Left lung (tissue), 4 donors: ENCODE measurements at regions not wholly inside any gene's neighbourhood (a gene's known extent, or its start where the extent isn't known, plus 50 kb on each side); places are given as distances from the start of the nearest gene placed in this dataset.

Experiments used
- ATAC-seq: fragments of 200-7000 bp; cut with Tn5 transposase; one replicate; pipeline ENCODE4 v1.9.1; 2020; ENCODE audit warnings: moderate library complexity
- DNase-seq, 4 donors: peaks; one replicate each; pipeline ENCODE4 v3.0.0-alpha.2; 2013 to 2020
- H3K27ac ChIP-seq, 2 donors: fragments of 200-600 bp; sonication (generic) in 1 of 2; one replicate each; pipeline versions ENCODE4 v1.5.0 to v1.8.0; 2020 to 2021
- H3K27me3 ChIP-seq, 2 donors: fragments of 200-600 bp; sonication (generic) in 1 of 2; one replicate each; pipeline versions ENCODE4 v1.5.0 to v1.8.0; 2020 to 2021
- H3K36me3 ChIP-seq, 2 donors: fragments of 200-600 bp; sonication (generic) in 1 of 2; one replicate each; pipeline versions ENCODE4 v1.5.0 to v1.8.0; 2020 to 2021
- H3K4me1 ChIP-seq, 2 donors: fragments of 200-600 bp; one replicate each; pipeline ENCODE4 v1.8.0; 2021
- H3K4me3 ChIP-seq, 2 donors: fragments of 200-600 bp; sonication (generic) in 1 of 2; one replicate each; pipeline versions ENCODE4 v1.5.0 to v1.8.0; 2020 to 2021; ENCODE audit warnings: mild to moderate bottlenecking in 1 of 2
- H3K9me3 ChIP-seq, 2 donors: fragments of 200-600 bp; sonication (generic) in 1 of 2; one replicate each; pipeline versions ENCODE4 v1.5.0 to v1.8.0; 2020 to 2021
- intact Hi-C, 2 donors: fragments of 100-400 bp; cut with DNase I; formaldehyde crosslinking; loops; one replicate each; pipeline versions ENCODE4 v1.11.2 to v1.14.2; 2022
- TF ChIP-seq, protein P1 (sequence below), 2 donors: fragments of 200-600 bp; sonication (generic) in 1 of 2; IDR thresholded peaks; one replicate each; pipeline versions ENCODE4 v1.5.0 to v1.8.0; 2021; ENCODE audit warnings: antibody characterized with exemption in 2 of 2
- donor health status: DM: no; HTN: yes; CAD: no.
- donor health status: DM: no; HTN: no; CAD: no.

DNA sequence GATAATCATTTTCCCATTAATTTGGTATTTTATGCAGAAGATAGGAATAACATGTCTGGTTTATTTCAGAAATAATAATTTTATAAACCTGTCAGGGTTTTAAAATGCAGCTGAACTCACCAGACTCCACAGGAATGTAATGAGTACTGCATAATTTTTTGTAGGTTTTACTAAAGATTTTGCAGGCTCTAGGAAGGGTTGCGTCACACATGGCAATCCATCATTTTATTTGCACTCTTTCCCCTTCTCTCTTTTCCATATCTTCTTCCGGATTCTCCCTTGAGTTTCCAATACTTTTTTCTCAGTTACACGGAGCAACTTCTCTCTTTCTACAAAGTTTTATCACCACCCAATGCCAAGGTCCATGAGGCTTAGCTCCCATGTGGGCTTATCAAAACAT, 234.7 kb downstream of the NFKBIZ start:
- ATAC-seq (no peak), DNase-seq (no peak)
- TF ChIP-seq, protein P1, sequence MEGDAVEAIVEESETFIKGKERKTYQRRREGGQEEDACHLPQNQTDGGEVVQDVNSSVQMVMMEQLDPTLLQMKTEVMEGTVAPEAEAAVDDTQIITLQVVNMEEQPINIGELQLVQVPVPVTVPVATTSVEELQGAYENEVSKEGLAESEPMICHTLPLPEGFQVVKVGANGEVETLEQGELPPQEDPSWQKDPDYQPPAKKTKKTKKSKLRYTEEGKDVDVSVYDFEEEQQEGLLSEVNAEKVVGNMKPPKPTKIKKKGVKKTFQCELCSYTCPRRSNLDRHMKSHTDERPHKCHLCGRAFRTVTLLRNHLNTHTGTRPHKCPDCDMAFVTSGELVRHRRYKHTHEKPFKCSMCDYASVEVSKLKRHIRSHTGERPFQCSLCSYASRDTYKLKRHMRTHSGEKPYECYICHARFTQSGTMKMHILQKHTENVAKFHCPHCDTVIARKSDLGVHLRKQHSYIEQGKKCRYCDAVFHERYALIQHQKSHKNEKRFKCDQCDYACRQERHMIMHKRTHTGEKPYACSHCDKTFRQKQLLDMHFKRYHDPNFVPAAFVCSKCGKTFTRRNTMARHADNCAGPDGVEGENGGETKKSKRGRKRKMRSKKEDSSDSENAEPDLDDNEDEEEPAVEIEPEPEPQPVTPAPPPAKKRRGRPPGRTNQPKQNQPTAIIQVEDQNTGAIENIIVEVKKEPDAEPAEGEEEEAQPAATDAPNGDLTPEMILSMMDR (IDR thresholded peaks at IDR 0.05) = no peak
- Histone ChIP-seq H3K4me1 (peaks cover 0 to 3% of the 10 kb centered on the region in 2 donors), H3K4me3 (no peak overlapping the region), H3K9me3 (no peaks in the 10 kb centered on the region), H3K36me3 (no peaks in the 10 kb centered on the region), H3K27me3 (no peaks in the 10 kb centered on the region), H3K27ac (no peak overlapping the region)
- intact Hi-C loops = no loop called here

DNA sequence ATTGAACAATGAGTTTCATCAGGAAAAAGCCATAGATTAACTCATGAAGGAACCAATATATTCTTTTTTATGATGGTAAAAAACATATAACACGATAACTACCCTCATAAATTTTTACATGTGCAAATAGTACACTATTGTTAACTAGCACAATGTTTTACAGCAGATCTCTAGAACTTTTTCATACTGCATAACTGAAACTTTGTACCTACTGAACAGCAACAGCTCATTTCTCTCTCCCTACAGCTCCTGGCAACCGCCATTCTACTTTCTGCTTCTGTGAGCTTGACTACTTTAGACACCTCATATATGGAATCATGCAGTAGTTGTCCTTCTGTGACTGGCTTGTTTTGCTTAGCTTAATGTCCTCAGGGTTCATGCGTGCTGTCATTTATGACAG, 235.4 kb downstream of the NFKBIZ start:
- TF ChIP-seq, protein P1 (IDR thresholded peaks at IDR 0.05) = no peak
- Histone ChIP-seq H3K36me3 (no peaks in the 10 kb centered on the region), H3K4me1 (no peaks in the 10 kb centered on the region), H3K27me3 (no peaks in the 10 kb centered on the region), H3K9me3 (no peaks in the 10 kb centered on the region), H3K4me3 (no peak overlapping the region), H3K27ac (no peak overlapping the region)
- intact Hi-C loops = no loop called here
- ATAC-seq (no peak), DNase-seq (no peak)

DNA sequence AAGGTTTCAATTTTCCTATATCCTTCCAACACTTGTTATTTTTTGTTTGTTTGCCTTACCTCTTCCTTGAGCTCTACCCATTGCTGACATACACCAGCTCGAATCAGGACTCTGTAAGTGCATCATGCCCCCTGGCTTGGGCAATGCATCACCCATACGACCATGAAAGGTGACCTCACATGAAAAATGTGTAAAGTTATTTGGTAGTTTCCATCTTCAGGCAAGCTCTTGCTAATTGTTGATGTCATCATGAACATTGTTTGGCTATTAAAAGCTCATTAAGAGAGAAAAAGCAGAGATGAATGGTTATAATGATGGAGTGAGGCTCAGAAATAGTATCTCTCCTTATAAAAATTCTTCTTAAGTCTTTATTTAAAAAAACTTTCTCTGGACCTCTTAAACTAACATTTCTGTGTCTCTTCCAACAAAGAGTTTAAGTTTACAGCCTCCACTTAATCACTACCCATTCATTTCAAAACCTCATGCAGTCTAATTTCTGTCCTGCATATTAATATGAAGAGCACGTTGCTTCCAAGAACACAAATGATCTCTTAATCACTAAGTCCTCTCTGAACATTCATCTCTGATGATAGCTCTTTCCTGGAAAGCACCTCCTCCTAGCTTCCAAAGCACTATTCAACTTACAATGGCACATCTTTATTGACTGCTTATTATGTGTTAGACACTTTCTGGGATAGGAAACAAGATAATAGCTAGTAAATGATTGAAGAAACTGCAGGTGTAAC, 236.3 kb downstream of the NFKBIZ start:
- H3K27me3 ChIP-seq = no peaks in the 10 kb centered on the region
- no peak for ATAC-seq
- TF ChIP-seq, protein P1 (IDR thresholded peaks at IDR 0.05) = no peak
- H3K4me3 ChIP-seq = no peak overlapping the region
- no peak overlapping the region for H3K27ac ChIP-seq
- H3K36me3 ChIP-seq = no peaks in the 10 kb centered on the region
- intact Hi-C loops = no loop called here
- H3K9me3 ChIP-seq = no peaks in the 10 kb centered on the region
- H3K4me1 ChIP-seq = no peaks in the 10 kb centered on the region
- DNase-seq = peak in 2 of 4 donors; percentile 35 to 71

DNA sequence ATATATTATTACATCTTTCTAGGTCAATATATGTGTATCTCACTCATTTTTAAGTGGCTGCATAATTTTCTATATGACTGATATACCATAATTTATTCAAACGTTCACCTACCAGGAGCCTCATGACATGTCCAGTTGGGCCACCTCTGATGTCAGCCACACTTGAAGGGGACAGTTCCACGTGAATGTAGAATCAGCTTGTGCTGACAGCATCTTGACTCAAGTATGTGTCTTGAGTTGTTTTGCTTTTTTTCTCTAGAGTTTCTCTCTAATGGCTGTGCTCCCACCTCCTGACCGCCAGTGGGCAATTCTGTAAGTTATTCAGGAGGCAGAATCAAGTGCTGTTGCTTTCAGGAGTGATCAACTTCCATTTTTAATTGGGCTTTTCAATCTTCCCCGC, 237.9 kb downstream of the NFKBIZ start:
- H3K36me3 ChIP-seq = no peaks in the 10 kb centered on the region
- no peak for DNase-seq
- intact Hi-C loops = no loop called here
- no peaks in the 10 kb centered on the region for H3K4me1 ChIP-seq
- TF ChIP-seq, protein P1 (IDR thresholded peaks at IDR 0.05) = no peak
- H3K27me3 ChIP-seq = no peaks in the 10 kb centered on the region
- H3K9me3 ChIP-seq = no peaks in the 10 kb centered on the region
- H3K27ac ChIP-seq = no peak overlapping the region
- no peak overlapping the region for H3K4me3 ChIP-seq
- no peak for ATAC-seq

DNA sequence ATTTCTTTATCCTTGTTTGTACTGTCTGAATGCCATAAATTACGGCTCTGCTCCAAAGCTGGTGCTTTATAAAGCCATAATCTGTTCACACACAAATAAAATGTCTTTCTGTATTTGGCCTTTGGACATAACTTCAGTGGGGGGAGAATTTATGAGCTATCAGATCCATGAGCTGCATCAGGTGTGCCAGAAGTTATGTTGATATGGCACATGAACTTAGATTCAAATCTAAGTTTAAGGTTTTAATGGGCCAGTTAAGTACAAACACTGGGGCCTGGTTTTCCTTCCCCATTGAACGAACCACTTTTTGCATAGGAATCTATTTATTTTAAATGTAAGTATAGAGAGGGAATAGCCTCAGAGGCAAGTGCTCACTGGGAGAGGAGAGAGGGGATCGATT, 239.9 kb downstream of the NFKBIZ start:
- no peaks in the 10 kb centered on the region for H3K4me1 ChIP-seq
- intact Hi-C loops = no loop called here
- H3K36me3 ChIP-seq = no peaks in the 10 kb centered on the region
- no peak overlapping the region for H3K4me3 ChIP-seq
- no peaks in the 10 kb centered on the region for H3K9me3 ChIP-seq
- TF ChIP-seq, protein P1 (IDR thresholded peaks at IDR 0.05) = no peak
- H3K27ac ChIP-seq = no peak overlapping the region
- ATAC-seq (no peak), DNase-seq (no peak)
- no peaks in the 10 kb centered on the region for H3K27me3 ChIP-seq
